Smooth muscle cell of the brain vasculature (primary cell): ENCODE measurements at regions not wholly inside any gene's neighbourhood (a gene's known extent, or its start where the extent isn't known, plus 50 kb on each side); places are given as distances from the start of the nearest gene placed in this dataset.
"Not testable (repeated sequence)": the region's sequence is repeated elsewhere in the genome, so short reads cannot be mapped to it uniquely, and the experiment has no call there.

Source experiments
- DNase-seq: peaks from one replicate; pipeline ENCODE4 v3.0.0-alpha.2; 2012; ENCODE audit warnings: low read depth, low spot score

GRCh38 chr3:197431346-197431910, 124.3 kb downstream of the BDH1 start:
- DNase-seq = no peak

- peak; percentile 12 for DNase-seq
Measured at GRCh38 chr3:197430934-197431333, 124.8 kb downstream of the BDH1 start.

DNA sequence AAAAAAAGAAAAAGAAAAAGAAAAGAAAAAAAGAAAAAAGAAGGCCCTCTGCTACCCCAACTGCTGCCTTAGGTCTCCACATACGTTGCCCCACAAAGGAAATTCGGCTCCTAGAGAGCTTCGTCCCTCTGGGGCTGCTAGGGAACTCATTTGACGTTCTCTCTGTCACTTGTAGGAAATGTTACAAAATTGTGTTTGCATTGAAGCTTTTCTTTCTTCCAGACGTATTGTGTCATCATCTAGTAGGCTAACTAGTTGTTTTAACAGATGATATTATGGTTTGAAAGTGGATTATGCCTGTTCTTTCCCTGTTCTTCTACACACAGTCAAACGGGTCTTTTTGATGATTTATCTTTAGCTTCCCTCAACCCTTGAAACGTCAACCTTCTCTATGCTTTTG, 125.3 kb downstream of the BDH1 start:
- DNase-seq = no peak

- no peak for DNase-seq
Measured at GRCh38 chr3:197428952-197429351, 126.8 kb downstream of the BDH1 start.

- DNase-seq = no peak
Measured at GRCh38 chr3:197428117-197428801, 127.5 kb downstream of the BDH1 start.

DNA sequence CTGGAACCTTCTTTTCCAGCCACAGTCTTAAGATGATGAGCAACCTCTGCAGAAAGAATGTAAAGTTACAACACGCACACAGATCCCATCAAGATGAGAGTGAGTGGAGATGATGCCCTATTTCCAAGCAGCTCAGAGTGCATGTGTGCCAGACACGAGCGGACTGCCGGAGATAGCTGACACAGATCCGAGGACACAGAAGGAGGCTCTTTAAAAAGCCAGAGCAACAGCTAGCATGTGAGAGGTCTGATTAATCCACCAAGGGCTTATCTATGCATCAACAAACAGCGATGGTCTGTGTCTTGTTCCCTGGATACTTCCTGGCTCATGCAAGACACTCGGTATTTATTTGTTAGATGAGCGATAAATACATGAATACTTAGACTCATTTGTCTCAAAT, 128.6 kb upstream of the DLG1 start:
- no peak for DNase-seq

DNA sequence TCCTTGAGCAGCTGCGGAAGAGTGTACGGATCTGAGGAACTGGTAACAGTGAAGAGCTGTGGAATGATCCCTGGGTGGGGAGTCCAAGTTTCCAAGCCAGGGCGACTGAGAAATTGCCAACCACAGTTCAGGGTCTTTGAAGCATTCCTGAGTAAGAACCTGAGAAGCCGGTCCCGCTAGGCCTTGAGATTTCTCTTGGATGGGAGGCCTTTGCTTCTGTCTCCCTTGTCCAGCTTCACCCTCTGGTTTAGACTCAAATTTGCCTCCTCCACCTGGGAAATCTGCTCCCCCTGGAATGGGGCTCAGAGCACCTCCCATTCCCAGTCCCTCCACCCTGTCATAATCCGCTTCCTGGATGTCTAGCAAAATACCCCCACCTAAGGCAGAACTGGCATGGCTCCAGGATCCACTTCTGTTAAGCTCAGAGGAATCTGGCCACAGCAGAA, 127.7 kb upstream of the DLG1 start:
- no peak for DNase-seq

GRCh38 chr3:197425485-197426120, 127.2 kb upstream of the DLG1 start:
- no peak for DNase-seq

GRCh38 chr3:197424674-197425484, 126.5 kb upstream of the DLG1 start:
- DNase-seq = no peak

GRCh38 chr3:197424266-197424665, 125.9 kb upstream of the DLG1 start:
- no peak for DNase-seq

DNA sequence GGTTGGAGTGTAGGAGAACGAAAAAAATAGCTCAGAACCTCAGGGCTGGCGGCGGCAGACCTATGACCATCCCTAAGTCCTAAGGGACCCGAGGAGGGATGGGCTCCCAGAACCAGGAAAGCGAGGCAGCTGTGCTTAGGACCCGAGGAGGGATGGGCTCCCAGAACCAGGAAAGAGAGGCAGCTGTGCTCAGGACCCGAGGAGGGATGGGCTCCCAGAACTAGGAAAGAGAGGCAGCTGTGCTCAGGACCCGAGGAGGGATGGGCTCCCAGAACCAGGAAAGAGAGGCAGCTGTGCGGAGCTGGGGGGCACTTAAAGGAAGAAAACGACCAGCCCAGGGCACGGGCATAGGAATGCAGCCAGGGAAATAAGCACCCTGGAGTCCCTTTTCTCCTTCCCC, 125.0 kb upstream of the DLG1 start:
- DNase-seq = no peak

DNA sequence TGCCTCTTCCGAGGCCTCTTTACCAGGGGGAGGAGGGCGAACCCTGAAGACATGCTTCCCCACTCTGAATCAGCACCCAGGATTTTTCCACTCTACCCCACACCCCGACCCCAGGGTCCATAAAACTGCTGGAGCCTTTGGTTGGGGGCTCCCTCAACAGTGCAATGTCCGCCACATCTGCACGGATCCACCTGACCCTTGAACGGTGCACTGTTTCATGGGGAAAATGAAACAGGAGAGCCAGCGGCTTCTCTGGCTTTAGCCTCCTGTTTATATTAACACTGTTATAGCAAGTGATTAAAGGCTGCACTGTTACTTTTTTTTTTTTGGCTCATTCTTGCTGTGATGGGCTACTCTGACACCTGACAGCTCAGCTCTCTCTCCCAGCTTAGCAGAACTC, 124.1 kb upstream of the DLG1 start:
- no peak for DNase-seq

- no peak for DNase-seq
Measured at GRCh38 chr3:197421021-197421420, 122.6 kb upstream of the DLG1 start.

DNA sequence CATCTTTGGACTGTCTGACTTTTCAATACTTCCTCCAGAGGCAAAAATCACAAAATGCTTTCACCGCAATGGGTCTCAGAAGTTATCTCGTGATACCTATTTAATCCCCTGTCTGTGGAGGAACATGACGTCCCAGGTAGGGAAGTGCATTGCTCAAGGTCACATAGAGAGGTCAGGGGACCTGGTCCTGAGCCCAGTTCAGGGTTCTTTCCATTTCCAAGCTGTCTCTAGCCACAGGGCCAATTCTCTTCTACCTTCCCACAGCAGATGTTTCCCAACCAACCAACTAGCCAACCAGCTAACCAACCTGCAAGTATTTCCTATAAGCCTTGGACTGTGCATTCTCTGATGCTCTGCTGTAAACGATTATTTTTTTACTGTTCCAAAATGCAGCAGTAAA, 122.2 kb upstream of the DLG1 start:
- no peak for DNase-seq

DNA sequence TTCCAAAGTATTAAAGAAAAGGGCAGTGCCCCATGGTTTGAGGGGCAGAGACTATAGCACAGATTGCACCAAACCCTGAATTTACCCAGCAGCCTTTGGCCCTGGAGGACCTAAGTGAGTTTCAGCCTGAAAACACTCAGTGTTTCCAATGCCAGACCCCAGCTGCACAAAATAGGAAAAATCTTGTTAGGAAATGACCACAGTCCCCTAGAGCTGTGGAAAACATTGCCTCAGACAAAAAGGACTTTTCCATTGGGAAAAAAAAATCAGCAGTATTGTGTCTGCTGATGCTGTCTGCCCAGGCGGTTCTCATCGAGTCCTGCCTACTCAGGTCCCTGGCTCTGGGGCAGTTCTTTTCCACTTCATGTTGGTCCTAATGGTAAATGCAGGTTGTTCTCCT, 121.7 kb upstream of the DLG1 start:
- DNase-seq = no peak

DNA sequence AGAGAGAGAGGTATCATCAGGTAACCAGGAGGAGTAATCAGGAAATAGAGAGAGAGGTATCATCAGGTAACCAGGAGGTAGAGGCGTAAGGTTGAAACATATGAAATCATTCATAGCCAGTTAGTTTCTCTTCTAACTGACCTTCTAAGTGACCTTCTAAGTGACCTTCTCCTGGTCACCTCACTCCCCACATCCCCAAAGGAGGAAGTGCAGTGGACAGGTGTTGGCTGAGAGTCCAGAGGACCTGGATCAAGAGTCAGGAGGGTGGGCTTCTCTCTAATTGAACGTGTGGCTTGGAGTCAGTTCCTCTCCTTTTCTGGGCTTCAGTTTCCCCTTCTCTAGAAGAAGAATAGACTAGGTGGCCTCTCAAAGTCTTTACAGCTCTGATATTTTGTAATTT, 121.3 kb upstream of the DLG1 start:
- DNase-seq = no peak

DNA sequence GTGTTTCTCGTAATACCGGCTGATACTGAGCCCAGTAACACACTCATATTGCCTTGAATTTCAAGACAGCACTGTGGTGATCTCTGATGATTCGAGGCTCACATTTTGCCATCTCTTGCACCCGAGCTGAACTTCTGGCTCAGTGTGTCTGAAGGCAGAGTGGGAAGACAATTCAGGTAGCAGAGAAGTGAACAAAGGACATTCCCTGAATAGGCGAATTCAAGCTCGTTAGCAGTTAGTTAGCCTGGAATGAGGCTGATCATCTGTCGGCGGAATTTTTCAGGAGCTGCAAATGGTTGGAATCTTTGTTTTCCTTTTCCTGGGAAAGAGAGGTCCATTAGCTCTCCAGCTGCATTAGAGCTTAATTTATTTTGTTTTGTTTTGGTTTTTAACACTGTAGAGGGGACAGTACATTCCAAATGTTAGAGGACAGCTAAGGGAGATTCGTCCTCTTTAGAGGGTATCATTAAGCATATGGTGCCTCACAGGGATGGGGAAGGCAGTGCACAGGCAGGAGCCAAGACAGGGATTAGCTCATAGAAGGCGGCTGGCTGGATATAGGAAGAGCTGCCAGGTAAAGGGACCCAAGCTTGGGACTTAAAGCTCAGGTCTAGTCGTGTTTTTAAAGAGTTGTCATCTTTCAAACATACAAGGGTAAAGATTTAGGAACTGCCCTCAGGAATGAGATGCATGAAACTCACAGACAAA, 119.7 kb upstream of the DLG1 start:
- no peak for DNase-seq

DNA sequence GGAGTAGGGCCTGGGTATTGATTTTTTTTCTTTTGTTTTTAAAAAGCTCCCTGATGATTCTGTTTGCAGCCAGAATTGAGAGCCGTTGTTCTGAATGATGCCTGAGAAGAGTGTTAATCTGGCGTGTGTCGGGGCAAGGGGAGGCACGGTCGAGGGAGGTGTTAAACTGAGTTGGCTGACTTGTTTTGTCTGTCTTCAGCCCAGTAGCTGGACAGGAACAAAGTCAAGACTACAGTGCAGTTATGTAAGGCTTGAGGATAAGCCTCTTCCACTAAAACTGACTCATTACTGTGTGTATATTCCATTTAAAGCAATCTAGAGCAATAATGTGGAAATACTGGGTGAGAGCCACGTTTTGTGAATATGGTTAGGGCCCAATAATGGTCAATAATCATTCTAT, 119.0 kb upstream of the DLG1 start:
- no peak for DNase-seq

- DNase-seq = not testable (repeated sequence)
Measured at GRCh38 chr3:197411899-197412298, 113.5 kb upstream of the DLG1 start.

- not testable (repeated sequence) for DNase-seq
Measured at GRCh38 chr3:197410170-197410569, 111.8 kb upstream of the DLG1 start.

DNA sequence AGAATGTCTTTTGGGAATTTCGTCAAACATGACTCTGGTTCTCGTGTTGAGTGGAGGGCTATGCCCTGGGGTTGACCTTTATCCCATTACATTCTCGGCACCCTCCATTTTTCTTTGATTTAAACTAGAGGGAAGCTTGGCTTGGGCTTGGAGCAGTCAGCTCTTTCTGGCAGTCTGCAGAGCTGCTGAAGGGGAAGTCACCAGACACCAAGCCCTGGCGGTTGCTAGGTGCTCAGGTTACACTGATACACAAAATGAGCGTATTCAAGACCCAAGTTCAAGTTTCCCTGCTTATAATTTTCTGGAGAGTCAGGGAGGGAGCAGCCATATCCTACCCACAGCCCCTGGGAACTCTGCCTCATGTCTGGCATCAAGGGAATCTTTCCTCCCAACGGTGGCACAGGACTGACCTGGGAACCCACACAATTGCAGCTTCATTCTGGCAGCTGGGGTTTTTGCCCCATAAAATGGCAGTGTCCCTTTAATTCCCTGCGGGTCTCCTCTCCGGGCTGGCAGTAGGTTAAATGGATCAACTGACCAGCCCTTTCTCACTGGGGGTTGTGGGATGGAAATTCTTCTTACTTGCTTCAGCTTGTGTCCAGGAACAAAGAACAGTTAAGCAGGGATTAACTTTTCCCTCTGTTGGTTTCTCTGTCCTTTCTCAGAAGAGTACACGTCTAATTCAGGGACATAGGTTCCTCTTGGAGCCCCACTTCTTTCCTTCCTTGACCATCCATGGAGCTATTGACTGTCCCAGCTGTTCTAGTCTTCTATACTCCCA, 110.0 kb upstream of the DLG1 start:
- DNase-seq = no peak
